ENCODE measurements at regions not wholly inside any gene's neighbourhood (a gene's known extent, or its start where the extent isn't known, plus 50 kb on each side); places are given as distances from the start of the nearest gene placed in this dataset.

- TF ChIP-seq ZNF274 (IDR thresholded peaks at IDR 0.05; ENCODE audit: low read depth, low read length) (no peak), YY1 (IDR thresholded peaks at IDR 0.05; ENCODE audit: insufficient read depth, insufficient read length) (no peak), SUZ12 (IDR thresholded peaks at IDR 0.05; ENCODE audit: extremely low read depth, insufficient read depth, insufficient read length) (no peak)
Observed at GRCh38 chr7:116111475-116111874, 80.9 kb upstream of the TFEC start.

Measured in NT2/D1 (cell line).